H1 (cell line): ENCODE measurements at regions not wholly inside any gene's neighbourhood (a gene's known extent, or its start where the extent isn't known, plus 50 kb on each side); places are given as distances from the start of the nearest gene placed in this dataset.

Experiments used
- CTCF ChIA-PET: fragments of 300-600 bp; sonication (Branson Sonifier 250); formaldehyde crosslinking; loops from one replicate; lab custom pipeline; 2021; ENCODE audit not compliant: partially characterized antibody; lab: Charles Lee
- POLR2A ChIA-PET: fragments of 300-600 bp; sonication (Branson Sonifier 250); formaldehyde crosslinking; loops from one replicate; lab custom pipeline; 2021; ENCODE audit warnings: inconsistent platforms; ENCODE audit not compliant: partially characterized antibody; lab: Charles Lee
- DNase-seq, 2 experiments: peaks; one replicate each; pipeline versions ENCODE4 v3.0.0 to v3.0.0-alpha.2; 2010 to 2022; ENCODE audit warnings: low spot score in 2 of 2, low read depth in 1 of 2, mixed read lengths in 1 of 2
- FAIRE-seq: peaks from 2 replicates; lab custom pipeline; 2011; peaks lifted over from hg19 to GRCh38; lab: Jason Lieb, UNC
- H2AFZ ChIP-seq: 2 replicates; pipeline ENCODE4 v1.8.1; 2012; ENCODE audit warnings: low read length, inconsistent platforms
- H2AK5ac ChIP-seq: 2 replicates; pipeline ENCODE4 v1.6.1; 2013; ENCODE audit warnings: low read depth, low read length
- H2BK120ac ChIP-seq: replicated peaks from 2 replicates; pipeline ENCODE3; 2013; ENCODE audit warnings: low read depth, low read length, inconsistent platforms
- H2BK12ac ChIP-seq: 2 replicates; pipeline ENCODE4 v1.6.1; 2013; ENCODE audit warnings: low read depth, low read length
- H2BK15ac ChIP-seq: 2 replicates; pipeline ENCODE4 v1.6.1; 2013; ENCODE audit warnings: low read length
- H2BK20ac ChIP-seq: 2 replicates; pipeline ENCODE4 v1.6.1; 2013; ENCODE audit warnings: low read length
- H2BK5ac ChIP-seq: 2 replicates; pipeline ENCODE4 v1.6.1; 2013; ENCODE audit warnings: low read depth, low read length
- H3K14ac ChIP-seq: 2 replicates; pipeline ENCODE4 v1.6.1; 2013; ENCODE audit warnings: inconsistent platforms; ENCODE audit not compliant: insufficient read length
- H3K18ac ChIP-seq: 2 replicates; pipeline ENCODE4 v1.6.1; 2013; ENCODE audit warnings: low read length; ENCODE audit errors: extremely low read depth
- H3K23ac ChIP-seq: 2 replicates; pipeline ENCODE4 v1.6.1; 2013; ENCODE audit warnings: inconsistent platforms; ENCODE audit not compliant: insufficient read length
- H3K23me2 ChIP-seq: 2 replicates; pipeline ENCODE4 v1.6.1; 2013; ENCODE audit warnings: low read depth, low read length
- H3K27ac ChIP-seq: 2 replicates; pipeline ENCODE4 v1.6.1; 2011; ENCODE audit warnings: low read depth, low read length, inconsistent platforms
- H3K27me3 ChIP-seq, 4 experiments: replicated peaks in 1 of 4; 1 replicate in 1 of 4; 2 replicates in 3 of 4; pipeline versions ENCODE4 v1.6.1 to v1.8.1; 2011 to 2013; ENCODE audit warnings: low read length in 3 of 4, mild to moderate bottlenecking in 3 of 4, inconsistent platforms in 2 of 4, mixed read lengths in 2 of 4, moderate library complexity in 1 of 4; ENCODE audit not compliant: control insufficient read depth in 3 of 4, insufficient read depth in 3 of 4; ENCODE audit errors: extremely low read depth in 1 of 4
- H3K36me3 ChIP-seq, 4 experiments: 2 replicates each; pipeline versions ENCODE4 v1.6.1 to v1.8.1; 2011 to 2013; ENCODE audit warnings: mild to moderate bottlenecking in 4 of 4, low read length in 3 of 4, moderate library complexity in 2 of 4, control low read depth in 1 of 4, inconsistent platforms in 1 of 4; ENCODE audit not compliant: insufficient read depth in 4 of 4, control insufficient read depth in 2 of 4
- H3K4ac ChIP-seq: replicated peaks from 2 replicates; pipeline ENCODE3; 2013; ENCODE audit warnings: low read length, low read depth, mixed read lengths, inconsistent platforms; ENCODE audit not compliant: insufficient read length
- H3K4me1 ChIP-seq, 4 experiments: replicated peaks in 1 of 4; 1 replicate in 1 of 4; 2 replicates in 3 of 4; pipeline versions ENCODE4 v1.6.1 to v1.8.1; 2011 to 2013; ENCODE audit warnings: low read length in 3 of 4, inconsistent platforms in 2 of 4, mixed read lengths in 1 of 4; ENCODE audit not compliant: insufficient read depth in 4 of 4, control insufficient read depth in 3 of 4
- H3K4me2 ChIP-seq, 2 experiments: 2 replicates each; pipeline versions ENCODE4 v1.6.1 to v1.8.1; 2011 to 2013; ENCODE audit warnings: low read depth in 2 of 2, low read length in 2 of 2, control low read depth in 1 of 2, inconsistent platforms in 1 of 2, mild to moderate bottlenecking in 1 of 2; ENCODE audit not compliant: insufficient read depth in 1 of 2
- H3K4me3 ChIP-seq, 4 experiments: fragments of 200-600, 300-600 bp in 1 of 4; sonication (generic), shearing (Covaris generic), sonication (Bioruptor Twin) in 1 of 4; 2 replicates each; pipeline versions ENCODE4 v1.5.1 to v1.8.1; 2011 to 2016; ENCODE audit warnings: low read length in 4 of 4, low read depth in 3 of 4, control low read depth in 2 of 4, inconsistent platforms in 2 of 4, mild to moderate bottlenecking in 2 of 4, mixed read lengths in 1 of 4, moderate library complexity in 1 of 4; ENCODE audit not compliant: insufficient read depth in 2 of 4; ENCODE audit errors: extremely low read depth in 1 of 4
- H3K56ac ChIP-seq: replicated peaks from 2 replicates; pipeline ENCODE3; 2013; ENCODE audit warnings: low read depth, mild to moderate bottlenecking, mixed read lengths, low read length, inconsistent platforms; ENCODE audit not compliant: insufficient read length
- H3K79me1 ChIP-seq: 2 replicates; pipeline ENCODE4 v1.6.1; 2013; ENCODE audit warnings: low read depth, low read length, control low read depth
- H3K79me2 ChIP-seq, 2 experiments: 2 replicates each; pipeline versions ENCODE4 v1.6.1 to v1.8.1; 2012 to 2013; ENCODE audit warnings: low read length in 2 of 2, mild to moderate bottlenecking in 2 of 2, inconsistent platforms in 1 of 2; ENCODE audit not compliant: insufficient read depth in 2 of 2, control insufficient read depth in 1 of 2
- H3K9ac ChIP-seq, 4 experiments: replicated peaks in 1 of 4; 1 replicate in 1 of 4; 2 replicates in 3 of 4; pipeline versions ENCODE4 v1.6.1 to v1.8.1; 2011 to 2013; ENCODE audit warnings: low read depth in 3 of 4, low read length in 3 of 4, control low read depth in 2 of 4, mild to moderate bottlenecking in 2 of 4, moderate library complexity in 2 of 4, inconsistent platforms in 1 of 4; ENCODE audit errors: extremely low read depth in 1 of 4
- H3K9me3 ChIP-seq, 2 experiments: 2 replicates each; pipeline versions ENCODE4 v1.6.1 to v1.8.1; 2012 to 2013; ENCODE audit warnings: mild to moderate bottlenecking in 2 of 2, moderate library complexity in 2 of 2, control low read depth in 1 of 2, inconsistent platforms in 1 of 2, low read depth in 1 of 2, low read length in 1 of 2, mixed read lengths in 1 of 2; ENCODE audit not compliant: insufficient read depth in 2 of 2
- H4K20me1 ChIP-seq, 2 experiments: replicated peaks in 1 of 2; 2 replicates each; pipeline versions ENCODE3 to v1.8.1; 2011 to 2013; ENCODE audit warnings: inconsistent platforms in 2 of 2, low read length in 2 of 2, mild to moderate bottlenecking in 1 of 2; ENCODE audit not compliant: insufficient read depth in 2 of 2, control insufficient read depth in 1 of 2
- H4K5ac ChIP-seq: 2 replicates; pipeline ENCODE4 v1.6.1; 2013; ENCODE audit warnings: low read length, low read depth, mixed read lengths, inconsistent platforms; ENCODE audit not compliant: insufficient read length
- H4K8ac ChIP-seq: 2 replicates; pipeline ENCODE4 v1.8.0; 2013; ENCODE audit warnings: mild to moderate bottlenecking, moderate library complexity, low read length, inconsistent platforms; ENCODE audit not compliant: insufficient read depth; ENCODE audit errors: extremely low read depth
- H4K91ac ChIP-seq: replicated peaks from 2 replicates; pipeline ENCODE3; 2013; ENCODE audit warnings: low read length, mixed read lengths, inconsistent platforms; ENCODE audit not compliant: insufficient read length
- BCL11A ChIP-seq, 2 experiments: IDR thresholded peaks; one replicate each; pipeline ENCODE4 v1.6.1; 2011; ENCODE audit warnings: low read depth in 2 of 2, low read length in 2 of 2, mild to moderate bottlenecking in 2 of 2
- BRCA1 ChIP-seq: IDR thresholded peaks from 2 replicates; pipeline ENCODE4 v1.6.1; 2012; ENCODE audit warnings: low read depth, low read length, improper control_type of control experiment
- CBX8 ChIP-seq: fragments of 300-800, 300-1000 bp; sonication (generic); IDR thresholded peaks from 2 replicates; pipeline ENCODE4 v1.7.1; 2016; ENCODE audit warnings: low read depth, low read length, borderline replicate concordance
- FOSL1 ChIP-seq: IDR thresholded peaks from 2 replicates; pipeline ENCODE4 v1.6.1; 2011; ENCODE audit warnings: mild to moderate bottlenecking, low read depth, low read length, moderate library complexity; ENCODE audit not compliant: insufficient read depth
- JUN ChIP-seq: IDR thresholded peaks from 2 replicates; pipeline ENCODE4 v1.6.1; 2011; ENCODE audit warnings: low read depth, mild to moderate bottlenecking, improper control_type of control experiment, low read length
- KDM5A ChIP-seq: fragments of 200-600 bp; IDR thresholded peaks from 2 replicates; pipeline ENCODE4 v1.7.1; 2012; ENCODE audit warnings: mild to moderate bottlenecking, low read length, inconsistent platforms, mixed read lengths
- RFX5 ChIP-seq: IDR thresholded peaks from 2 replicates; pipeline ENCODE4 v1.6.1; 2011; ENCODE audit warnings: low read depth, low read length, improper control_type of control experiment, borderline replicate concordance
- RXRA ChIP-seq: IDR thresholded peaks from 2 replicates; pipeline ENCODE4 v1.6.1; 2011; ENCODE audit warnings: low read depth, mild to moderate bottlenecking, low read length, moderate library complexity; ENCODE audit not compliant: insufficient read depth
- SIX5 ChIP-seq: IDR thresholded peaks from 2 replicates; pipeline ENCODE4 v1.6.1; 2011; ENCODE audit warnings: mild to moderate bottlenecking, low read depth, low read length
- SRF ChIP-seq: IDR thresholded peaks from 2 replicates; pipeline ENCODE4 v1.6.1; 2011; ENCODE audit warnings: mild to moderate bottlenecking, low read depth, low read length, moderate library complexity
- SUZ12 ChIP-seq: fragments of 200-600 bp; sonication (generic); IDR thresholded peaks from 2 replicates; pipeline ENCODE4 v1.6.1; 2012; ENCODE audit warnings: mild to moderate bottlenecking, inconsistent platforms, low read length, moderate library complexity, mixed read lengths
- YY1 ChIP-seq: IDR thresholded peaks from 2 replicates; pipeline ENCODE4 v1.6.1; 2011; ENCODE audit warnings: low read depth, mild to moderate bottlenecking, low read length
- WGBS, 2 experiments: shearing (Covaris generic) in 1 of 2; methylation state at CpG; one replicate each; pipeline versions ENCODE4 v1.1.6 to v1.1.7; 2013 to 2015; ENCODE audit warnings: low lambda C conversion rate in 2 of 2, mixed read lengths in 2 of 2, inconsistent platforms in 1 of 2, low coverage in 1 of 2, missing lambda C conversion rate in 1 of 2; ENCODE audit not compliant: insufficient replicate concordance in 2 of 2, insufficient coverage in 1 of 2, insufficient read length in 1 of 2; ENCODE audit errors: extremely low coverage in 1 of 2, missing lambda C conversion rate in 1 of 2; 5-methylcytosine and 5-hydroxymethylcytosine counted together
- TF ChIP-seq, protein P1 (sequence below): IDR thresholded peaks from 2 replicates; pipeline ENCODE4 v1.6.1; 2012; ENCODE audit warnings: low read length, inconsistent platforms
- TF ChIP-seq, protein P2 (sequence below): IDR thresholded peaks from 2 replicates; pipeline ENCODE4 v1.6.1; 2012; ENCODE audit warnings: inconsistent platforms

DNA sequence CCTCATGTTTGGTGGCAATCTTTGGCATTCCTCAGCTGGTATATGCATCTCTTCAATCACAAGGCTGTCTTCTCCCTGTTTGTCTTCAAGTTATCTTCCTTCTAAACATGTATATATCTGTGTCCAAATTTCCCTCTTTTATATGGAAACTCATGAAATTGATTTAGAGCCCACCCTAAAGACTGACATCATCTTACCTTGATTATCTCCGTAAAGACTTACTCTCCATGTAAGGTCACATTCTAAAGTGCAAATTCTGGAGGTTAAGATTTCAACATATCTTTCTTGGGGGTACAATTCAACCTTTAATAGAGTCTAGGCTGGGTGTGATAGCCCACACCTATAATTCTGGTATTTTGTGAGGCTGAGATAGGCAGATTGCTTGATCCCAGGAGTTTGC, 215.8 kb upstream of the LRRC4C start:
- Histone ChIP-seq H3K14ac (no peak overlapping the region), H2BK5ac (no peak overlapping the region), H3K9ac (no peak overlapping the region), H3K18ac (no peak overlapping the region), H2BK12ac (no peak overlapping the region), H4K20me1 (no peaks in the 10 kb centered on the region), H3K4ac (no peak overlapping the region), H3K27ac (no peak overlapping the region), H3K9me3 (no peaks in the 10 kb centered on the region; a peak in 1 of 4 replicates), H2AFZ (no peak overlapping the region), H2AK5ac (no peak overlapping the region), H3K79me1 (no peaks in the 10 kb centered on the region), H2BK15ac (no peak overlapping the region), H3K23ac (no peak overlapping the region), H4K91ac (no peak overlapping the region), H3K4me3 (no peak overlapping the region), H3K4me1 (no peaks in the 10 kb centered on the region), H3K56ac (no peak overlapping the region), H3K23me2 (no peaks in the 10 kb centered on the region), H2BK20ac (no peak overlapping the region), H4K5ac (no peak overlapping the region), H3K79me2 (no peaks in the 10 kb centered on the region), H3K36me3 (no peaks in the 10 kb centered on the region), H3K4me2 (no peak overlapping the region), H4K8ac (no peak overlapping the region), H3K27me3 (no peaks in the 10 kb centered on the region), H2BK120ac (no peak overlapping the region)
- POLR2A ChIA-PET: no interaction called here
- DNase-seq (no peak), FAIRE-seq (no peak)
- CTCF ChIA-PET: no interaction called here
- 100% methylated on average over 1 of the region's 1 CpG; no CpG with 5 or more reads in 1 of the 2 experiments for WGBS, 2 experiments
- TF ChIP-seq SIX5: no peak
- TF ChIP-seq JUN: no peak
- TF ChIP-seq RFX5: no peak
- TF ChIP-seq YY1: no peak
- TF ChIP-seq BRCA1: no peak
- TF ChIP-seq CBX8: no peak
- no peak for TF ChIP-seq SUZ12
- no peak for TF ChIP-seq KDM5A
- TF ChIP-seq, protein P1, sequence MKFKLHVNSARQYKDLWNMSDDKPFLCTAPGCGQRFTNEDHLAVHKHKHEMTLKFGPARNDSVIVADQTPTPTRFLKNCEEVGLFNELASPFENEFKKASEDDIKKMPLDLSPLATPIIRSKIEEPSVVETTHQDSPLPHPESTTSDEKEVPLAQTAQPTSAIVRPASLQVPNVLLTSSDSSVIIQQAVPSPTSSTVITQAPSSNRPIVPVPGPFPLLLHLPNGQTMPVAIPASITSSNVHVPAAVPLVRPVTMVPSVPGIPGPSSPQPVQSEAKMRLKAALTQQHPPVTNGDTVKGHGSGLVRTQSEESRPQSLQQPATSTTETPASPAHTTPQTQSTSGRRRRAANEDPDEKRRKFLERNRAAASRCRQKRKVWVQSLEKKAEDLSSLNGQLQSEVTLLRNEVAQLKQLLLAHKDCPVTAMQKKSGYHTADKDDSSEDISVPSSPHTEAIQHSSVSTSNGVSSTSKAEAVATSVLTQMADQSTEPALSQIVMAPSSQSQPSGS: no peak
- no peak for TF ChIP-seq BCL11A (IDR thresholded peaks at IDR 0.05; ENCODE audit: low read depth in 2 of 2, low read length in 2 of 2)
- TF ChIP-seq, protein P2, sequence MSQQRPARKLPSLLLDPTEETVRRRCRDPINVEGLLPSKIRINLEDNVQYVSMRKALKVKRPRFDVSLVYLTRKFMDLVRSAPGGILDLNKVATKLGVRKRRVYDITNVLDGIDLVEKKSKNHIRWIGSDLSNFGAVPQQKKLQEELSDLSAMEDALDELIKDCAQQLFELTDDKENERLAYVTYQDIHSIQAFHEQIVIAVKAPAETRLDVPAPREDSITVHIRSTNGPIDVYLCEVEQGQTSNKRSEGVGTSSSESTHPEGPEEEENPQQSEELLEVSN: no peak
- no peak for TF ChIP-seq FOSL1
- TF ChIP-seq RXRA: no peak
- TF ChIP-seq SRF: no peak
